ENCODE measurements at regions not wholly inside any gene's neighbourhood (a gene's known extent, or its start where the extent isn't known, plus 50 kb on each side); places are given as distances from the start of the nearest gene placed in this dataset.

DNA sequence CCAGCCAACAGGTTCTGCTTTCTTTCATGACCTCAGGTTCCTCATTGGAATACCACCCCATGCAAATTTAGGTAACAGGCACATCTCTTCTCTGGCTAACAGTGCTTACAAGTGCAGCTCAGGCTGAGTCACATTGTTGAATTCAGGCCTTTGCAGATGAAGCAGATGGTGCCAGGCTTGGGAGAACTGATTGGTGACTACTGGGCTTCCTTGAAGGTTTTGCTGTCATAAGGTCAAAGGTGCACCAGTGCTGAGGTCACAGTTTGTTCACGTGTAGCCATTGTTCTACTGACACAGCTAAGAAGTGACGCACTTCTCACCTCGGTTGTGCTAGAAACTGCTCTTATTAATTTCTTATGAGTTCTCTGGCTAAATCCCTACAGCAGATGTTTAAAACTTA lies 128.6 kb upstream of the BMPER start:
- TF ChIP-seq, protein P1, sequence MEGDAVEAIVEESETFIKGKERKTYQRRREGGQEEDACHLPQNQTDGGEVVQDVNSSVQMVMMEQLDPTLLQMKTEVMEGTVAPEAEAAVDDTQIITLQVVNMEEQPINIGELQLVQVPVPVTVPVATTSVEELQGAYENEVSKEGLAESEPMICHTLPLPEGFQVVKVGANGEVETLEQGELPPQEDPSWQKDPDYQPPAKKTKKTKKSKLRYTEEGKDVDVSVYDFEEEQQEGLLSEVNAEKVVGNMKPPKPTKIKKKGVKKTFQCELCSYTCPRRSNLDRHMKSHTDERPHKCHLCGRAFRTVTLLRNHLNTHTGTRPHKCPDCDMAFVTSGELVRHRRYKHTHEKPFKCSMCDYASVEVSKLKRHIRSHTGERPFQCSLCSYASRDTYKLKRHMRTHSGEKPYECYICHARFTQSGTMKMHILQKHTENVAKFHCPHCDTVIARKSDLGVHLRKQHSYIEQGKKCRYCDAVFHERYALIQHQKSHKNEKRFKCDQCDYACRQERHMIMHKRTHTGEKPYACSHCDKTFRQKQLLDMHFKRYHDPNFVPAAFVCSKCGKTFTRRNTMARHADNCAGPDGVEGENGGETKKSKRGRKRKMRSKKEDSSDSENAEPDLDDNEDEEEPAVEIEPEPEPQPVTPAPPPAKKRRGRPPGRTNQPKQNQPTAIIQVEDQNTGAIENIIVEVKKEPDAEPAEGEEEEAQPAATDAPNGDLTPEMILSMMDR (optimal IDR thresholded peaks at IDR 0.05 in 1 of 3, IDR thresholded peaks at IDR 0.05 in 1 of 3, conservative IDR thresholded peaks at IDR 0.05 in 1 of 3; ENCODE audit: extremely low read depth in 1 of 3, insufficient read depth in 2 of 3, low read length in 3 of 3): no peak
- TF ChIP-seq EZH2 (IDR thresholded peaks at IDR 0.05; ENCODE audit: low read length): no peak
- Histone ChIP-seq H3K9me3 (ENCODE audit: control insufficient read depth, low read depth, low read length) (no peaks in the 10 kb centered on the region), H4K20me1 (ENCODE audit: control insufficient read depth, extremely low read depth, insufficient read depth, low read length) (no peaks in the 10 kb centered on the region), H3K4me1 (ENCODE audit: control insufficient read depth, extremely low read depth, insufficient read depth, low read length) (peaks cover 5% of the 10 kb centered on the region), H3K4me2 (ENCODE audit: control insufficient read depth, extremely low read depth, insufficient read depth, low read depth, low read length) (no peak overlapping the region), H3K9me1 (ENCODE audit: control insufficient read depth, extremely low read depth, insufficient read depth, low read length) (no peaks in the 10 kb centered on the region), H3K27me3 (ENCODE audit: control insufficient read depth, extremely low read depth, insufficient read depth, low read length) (no peaks in the 10 kb centered on the region), H3K79me2 (ENCODE audit: control insufficient read depth, insufficient read depth, low read length) (no peaks in the 10 kb centered on the region), H3K4me3 (ENCODE audit: control insufficient read depth in 2 of 3, extremely low read depth in 1 of 3, insufficient read depth in 2 of 3, low read depth in 1 of 3, low read length in 3 of 3) (no peak overlapping the region), H3K9ac (ENCODE audit: control insufficient read depth, extremely low read depth, insufficient read depth, low read length) (no peak overlapping the region), H3K27ac (ENCODE audit: control insufficient read depth, insufficient read depth, low read length) (no peak overlapping the region), H3K36me3 (ENCODE audit: control insufficient read depth in 2 of 2, extremely low read depth in 1 of 2, insufficient read depth in 2 of 2, low read length in 2 of 2) (no peaks in the 10 kb centered on the region), H2AFZ (ENCODE audit: control insufficient read depth, low read length) (no peak overlapping the region)
- dilution Hi-C loops (cut with MboI; ENCODE audit: extremely low pct_ligation_motif_present, low sequenced_read_pairs): no loop called here
- DNase-seq (ENCODE audit: low read depth, low spot score) (no peak), FAIRE-seq (no peak)

DNA sequence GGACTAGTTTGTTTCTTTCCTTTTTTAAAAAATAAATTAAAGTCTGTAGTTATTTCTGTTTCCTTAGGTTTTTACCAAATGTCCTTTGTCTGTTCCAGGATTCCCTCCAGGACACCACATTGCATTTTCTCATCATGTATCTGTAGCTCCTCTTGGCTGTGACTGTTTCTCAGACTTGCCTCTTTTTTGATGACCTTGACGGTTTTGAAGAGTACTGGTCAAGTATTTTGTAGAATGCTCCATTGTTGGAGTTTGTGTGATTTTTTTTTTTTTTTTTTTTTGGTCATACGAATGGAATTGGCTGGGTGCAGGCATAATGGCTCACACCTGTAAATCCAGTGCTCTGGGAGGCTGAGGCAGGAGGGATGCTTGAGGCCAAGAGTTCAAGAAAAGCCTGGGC lies 127.1 kb upstream of the BMPER start:
- FAIRE-seq: no peak
- dilution Hi-C loops (cut with MboI; ENCODE audit: extremely low pct_ligation_motif_present, low sequenced_read_pairs): no loop called here

More for the DNA sequence above, 127.1 kb upstream of the BMPER start:
- no peaks in the 10 kb centered on the region for H3K27me3 ChIP-seq (ENCODE audit: control insufficient read depth, extremely low read depth, insufficient read depth, low read length)
- no peaks in the 10 kb centered on the region for H3K9me3 ChIP-seq (ENCODE audit: control insufficient read depth, low read depth, low read length)
- no peak for TF ChIP-seq EZH2 (IDR thresholded peaks at IDR 0.05; ENCODE audit: low read length)
- TF ChIP-seq, protein P1 (optimal IDR thresholded peaks at IDR 0.05 in 1 of 3, IDR thresholded peaks at IDR 0.05 in 1 of 3, conservative IDR thresholded peaks at IDR 0.05 in 1 of 3; ENCODE audit: extremely low read depth in 1 of 3, insufficient read depth in 2 of 3, low read length in 3 of 3): no peak
- no peak overlapping the region for H3K4me2 ChIP-seq (ENCODE audit: control insufficient read depth, extremely low read depth, insufficient read depth, low read depth, low read length)
- H2AFZ ChIP-seq (ENCODE audit: control insufficient read depth, low read length): no peak overlapping the region
- no peaks in the 10 kb centered on the region for H3K9me1 ChIP-seq (ENCODE audit: control insufficient read depth, extremely low read depth, insufficient read depth, low read length)
- no peak for DNase-seq (ENCODE audit: low read depth, low spot score)
- no peaks in the 10 kb centered on the region for H3K36me3 ChIP-seq (ENCODE audit: control insufficient read depth in 2 of 2, extremely low read depth in 1 of 2, insufficient read depth in 2 of 2, low read length in 2 of 2)
- no peak overlapping the region for H3K27ac ChIP-seq (ENCODE audit: control insufficient read depth, insufficient read depth, low read length)
- peaks cover 5% of the 10 kb centered on the region for H3K4me1 ChIP-seq (ENCODE audit: control insufficient read depth, extremely low read depth, insufficient read depth, low read length)
- no peak overlapping the region for H3K4me3 ChIP-seq (ENCODE audit: control insufficient read depth in 2 of 3, extremely low read depth in 1 of 3, insufficient read depth in 2 of 3, low read depth in 1 of 3, low read length in 3 of 3)
- H4K20me1 ChIP-seq (ENCODE audit: control insufficient read depth, extremely low read depth, insufficient read depth, low read length): no peaks in the 10 kb centered on the region
- no peak overlapping the region for H3K9ac ChIP-seq (ENCODE audit: control insufficient read depth, extremely low read depth, insufficient read depth, low read length)
- H3K79me2 ChIP-seq (ENCODE audit: control insufficient read depth, insufficient read depth, low read length): no peaks in the 10 kb centered on the region

Measured in keratinocyte (primary cell).